Activated CD8-positive, alpha-beta memory T cell treated with anti-CD3 and anti-CD28 coated beads, Interleukin-2, amount 50 U/mL, for 48 hours (primary cell): ENCODE measurements at regions not wholly inside any gene's neighbourhood (a gene's known extent, or its start where the extent isn't known, plus 50 kb on each side); places are given as distances from the start of the nearest gene placed in this dataset.
"Not testable (repeated sequence)": the region's sequence is repeated elsewhere in the genome, so short reads cannot be mapped to it uniquely, and the experiment has no call there.

Source experiments
- DNase-seq: peaks from one replicate; pipeline ENCODE4 v3.0.0-alpha.2; 2020

GRCh38 chr1:80217377-80217986, 1211.0 kb upstream of the ADGRL4 start:
- no peak for DNase-seq

DNA sequence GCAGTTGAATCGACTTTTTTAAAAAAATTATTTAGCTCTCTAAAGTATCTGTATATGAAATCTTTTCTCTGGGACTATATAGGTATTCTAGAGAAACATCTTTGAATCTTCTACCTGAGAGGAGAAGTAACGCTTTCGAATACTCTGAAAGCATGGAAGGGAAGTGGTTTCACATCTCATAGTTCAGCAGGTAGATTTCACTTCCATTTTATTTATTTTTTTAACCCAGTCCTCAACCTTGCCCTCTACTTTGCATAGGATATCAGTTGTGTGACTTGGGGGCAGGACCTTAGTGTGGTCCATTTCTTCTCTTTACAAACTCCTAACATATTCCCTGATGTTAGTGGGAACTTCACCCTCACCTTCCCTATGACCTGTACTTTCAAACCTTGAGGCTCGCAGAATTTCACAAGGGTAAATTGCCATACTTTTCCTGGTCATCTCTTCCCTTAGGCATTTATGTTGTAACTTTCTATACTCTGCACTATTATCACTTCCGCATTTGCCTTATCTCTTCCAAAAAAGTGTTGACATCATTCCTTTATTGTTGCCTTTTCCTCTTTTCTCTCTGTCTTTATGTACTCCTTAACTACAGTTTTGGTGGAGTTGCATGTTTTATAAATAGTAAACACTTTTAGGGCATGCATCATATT, 1208.5 kb upstream of the ADGRL4 start:
- no peak for DNase-seq

- DNase-seq: no peak
Observed at GRCh38 chr1:80212948-80213347, 1206.4 kb upstream of the ADGRL4 start.

DNA sequence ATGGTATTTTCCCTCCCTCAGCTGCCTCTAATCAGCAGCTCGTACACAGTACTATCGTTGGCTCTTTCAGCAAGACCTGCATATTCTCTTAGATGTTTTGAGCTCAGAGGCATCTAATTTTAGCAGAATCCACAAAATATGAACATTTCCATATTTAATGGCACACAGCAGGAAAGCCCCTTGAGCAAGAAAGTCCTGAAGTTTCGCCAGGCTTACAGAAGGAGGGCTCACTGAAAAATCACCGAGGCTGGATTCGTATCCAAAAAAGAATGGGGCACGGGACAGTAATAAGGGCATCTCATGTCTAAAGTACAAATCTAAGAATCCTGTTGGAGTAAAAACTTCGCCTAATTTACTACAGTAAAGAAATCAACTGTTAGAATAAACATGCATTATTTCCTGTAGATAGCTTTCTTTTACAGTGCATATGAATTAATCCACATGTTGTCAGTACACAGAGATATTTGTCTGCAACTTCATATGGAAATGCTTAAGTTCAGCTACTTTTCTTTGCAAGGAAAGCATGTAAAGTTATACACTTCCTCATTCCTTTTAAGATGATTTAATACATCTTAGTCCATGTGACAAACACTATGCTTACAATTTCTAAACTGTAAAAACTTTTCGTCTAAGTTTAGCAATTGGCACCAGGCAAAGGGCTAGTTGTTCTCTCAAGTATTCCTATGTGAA, 1205.3 kb upstream of the ADGRL4 start:
- DNase-seq: no peak

DNA sequence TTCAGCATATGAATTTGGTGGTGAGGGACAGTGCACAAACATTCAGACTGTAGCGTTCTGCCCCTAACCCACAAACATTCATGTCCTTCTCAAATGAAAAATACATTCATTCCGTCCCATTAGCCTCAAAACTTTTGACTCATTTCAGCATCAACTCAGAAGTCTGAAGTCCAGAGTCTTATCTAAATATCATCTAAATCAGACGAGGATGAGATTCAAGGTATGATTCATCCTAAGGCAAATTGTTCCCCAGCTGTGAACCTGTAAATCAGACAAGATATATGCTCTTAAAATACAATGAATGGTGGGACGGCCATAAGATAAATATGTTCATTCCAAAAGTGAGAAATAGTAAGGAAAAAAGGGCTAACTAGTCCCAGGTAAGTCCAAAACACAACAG, 1195.6 kb upstream of the ADGRL4 start:
- DNase-seq: no peak

GRCh38 chr1:80194221-80194620, 1187.7 kb upstream of the ADGRL4 start:
- DNase-seq: no peak

DNA sequence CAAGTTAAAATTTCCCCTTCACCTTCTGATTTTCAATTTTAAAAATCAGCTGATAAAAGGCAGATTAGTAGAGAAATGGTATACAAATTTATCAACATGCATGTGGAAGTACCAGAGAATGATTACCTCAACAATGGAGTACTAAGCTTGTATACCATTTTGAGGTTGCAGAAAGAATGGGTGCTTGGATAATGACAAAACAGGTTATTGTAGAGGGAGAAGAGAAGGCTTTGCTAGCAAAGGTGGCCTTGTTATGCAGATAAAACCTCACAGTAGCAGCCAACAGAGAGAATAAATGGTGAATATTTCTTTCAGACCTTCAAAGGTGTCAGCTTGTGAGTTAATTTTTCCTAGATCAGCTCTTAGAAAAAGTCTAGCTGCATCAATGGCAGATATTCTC, 1174.9 kb upstream of the ADGRL4 start:
- DNase-seq: no peak

DNA sequence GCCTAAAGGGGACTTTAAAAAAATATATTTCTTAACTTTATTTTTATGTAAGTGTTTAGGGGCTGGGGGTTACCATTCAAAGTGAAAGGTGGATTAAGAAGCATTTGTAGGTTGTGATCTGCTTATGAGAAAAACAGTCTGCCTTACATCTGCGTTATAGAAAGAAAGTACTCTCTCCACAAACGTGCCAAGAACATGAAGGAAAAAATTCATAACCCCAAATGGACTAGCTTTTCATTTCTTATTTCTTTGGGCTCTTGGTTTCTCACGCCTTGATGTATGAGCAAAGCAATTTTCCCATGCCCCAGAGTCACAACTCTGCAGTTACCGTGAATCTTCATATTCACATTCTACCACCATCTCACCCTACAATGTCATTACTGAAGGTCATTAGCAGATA, 1165.1 kb upstream of the ADGRL4 start:
- DNase-seq: no peak

GRCh38 chr1:80170811-80171485, 1164.4 kb upstream of the ADGRL4 start:
- DNase-seq: no peak

DNA sequence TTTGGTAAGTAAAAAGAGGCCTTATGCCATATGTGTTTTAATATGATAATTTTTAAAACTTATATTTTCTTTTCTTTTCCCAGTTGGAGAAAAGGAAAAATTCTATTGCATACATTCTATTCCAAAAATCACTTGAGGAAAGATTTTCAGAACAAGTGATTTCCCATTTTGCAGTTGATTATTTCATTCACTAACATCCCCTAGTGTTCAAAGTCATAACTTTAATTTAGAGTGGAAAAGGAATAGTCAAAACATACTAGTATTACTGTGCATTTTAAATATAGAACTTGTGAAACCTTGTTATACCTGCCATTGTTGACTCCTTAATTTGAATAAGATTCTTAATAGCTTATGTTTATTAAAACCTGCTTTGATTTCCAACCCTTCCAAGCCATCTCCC, 1157.6 kb upstream of the ADGRL4 start:
- DNase-seq: no peak

- DNase-seq: no peak
Observed at GRCh38 chr1:80163686-80164085, 1157.2 kb upstream of the ADGRL4 start.

DNA sequence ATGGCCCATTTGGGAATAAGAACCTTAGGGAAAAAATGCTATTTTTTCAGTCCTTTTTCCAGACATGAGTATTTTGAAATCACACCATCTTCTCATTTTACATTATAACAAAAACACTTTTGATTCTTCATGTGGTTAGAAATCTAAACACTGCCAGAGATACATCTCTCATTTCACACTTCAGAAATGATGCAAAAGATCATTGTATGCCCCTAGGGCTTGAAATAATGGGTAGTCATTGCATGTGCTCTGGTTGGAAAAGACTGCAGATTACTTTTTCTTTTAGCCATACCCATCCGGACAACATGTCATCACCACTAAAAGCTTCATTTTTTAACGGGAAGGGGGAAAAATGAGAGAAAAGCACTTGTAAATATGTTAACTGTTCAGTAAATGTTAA, 1152.2 kb upstream of the ADGRL4 start:
- no peak for DNase-seq

- DNase-seq: no peak
Observed at GRCh38 chr1:80158266-80158665, 1151.7 kb upstream of the ADGRL4 start.

- DNase-seq: no peak
Observed at GRCh38 chr1:80155371-80155770, 1148.8 kb upstream of the ADGRL4 start.

- no peak for DNase-seq
Observed at GRCh38 chr1:80154176-80154575, 1147.6 kb upstream of the ADGRL4 start.

GRCh38 chr1:80153762-80154161, 1147.2 kb upstream of the ADGRL4 start:
- no peak for DNase-seq

GRCh38 chr1:80143361-80143760, 1136.8 kb upstream of the ADGRL4 start:
- no peak for DNase-seq

DNA sequence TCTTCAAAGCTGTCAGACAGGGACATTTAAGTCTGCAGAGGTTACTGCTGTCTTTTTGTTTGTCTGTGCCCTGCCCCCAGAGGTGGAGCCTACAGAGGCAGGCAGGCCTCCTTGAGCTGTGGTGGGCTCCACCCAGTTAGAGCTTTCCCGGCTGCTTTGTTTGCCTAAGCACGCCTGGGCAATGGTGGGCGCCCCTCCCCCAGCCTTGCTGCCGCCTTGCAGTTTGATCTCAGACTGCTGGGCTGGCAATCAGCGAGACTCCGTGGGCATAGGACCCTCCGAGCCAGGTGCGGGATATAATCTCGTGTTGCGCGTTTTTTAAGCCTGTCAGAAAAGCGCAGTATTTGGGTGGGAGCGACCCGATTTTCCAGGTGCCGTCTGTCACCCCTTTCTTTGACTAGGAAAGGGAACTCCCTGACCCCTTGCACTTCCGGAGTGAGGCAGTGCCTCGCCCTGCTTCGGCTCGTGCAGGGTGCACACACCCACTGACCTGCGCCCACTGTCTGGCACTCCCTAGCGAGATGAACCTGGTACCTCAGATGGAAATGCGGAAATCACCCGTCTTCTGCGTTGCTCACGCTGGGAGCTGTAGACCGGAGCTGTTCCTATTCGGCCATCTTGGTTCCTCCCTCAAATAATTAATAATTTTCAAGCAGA, 1131.5 kb upstream of the ADGRL4 start:
- DNase-seq: not testable (repeated sequence)

GRCh38 chr1:80113168-80114038, 1106.9 kb upstream of the ADGRL4 start:
- DNase-seq: no peak

- DNase-seq: no peak
Observed at GRCh38 chr1:80101159-80101558, 1094.6 kb upstream of the ADGRL4 start.

DNA sequence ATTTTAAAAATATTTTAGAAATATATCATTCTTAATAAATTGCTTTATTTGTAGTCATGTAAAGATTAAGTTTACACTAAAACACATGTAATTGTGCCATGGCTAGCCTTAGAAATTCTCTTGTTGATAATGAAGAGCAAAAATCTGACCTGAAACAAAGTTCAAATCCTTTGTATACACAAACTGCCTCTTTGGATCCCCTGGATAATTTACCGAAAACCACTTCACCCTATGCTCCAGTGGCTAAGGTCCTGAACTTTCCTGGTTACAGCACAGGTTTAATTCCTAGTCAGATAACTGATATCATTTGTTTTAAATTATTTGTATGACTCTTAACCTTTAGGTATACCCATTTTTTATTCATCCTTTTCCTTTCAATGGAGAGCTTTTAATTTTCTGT, 1093.2 kb upstream of the ADGRL4 start:
- DNase-seq: no peak

GRCh38 chr1:80085067-80085466, 1078.5 kb upstream of the ADGRL4 start:
- no peak for DNase-seq
